Hematopoietic multipotent progenitor cell treated with erythropoietin and hydrocortisone succinate and interleukin-3 and kit ligand, for 17 days (in vitro differentiated cells): ENCODE measurements at regions not wholly inside any gene's neighbourhood (a gene's known extent, or its start where the extent isn't known, plus 50 kb on each side); places are given as distances from the start of the nearest gene placed in this dataset.

Experiments used
- DNase-seq: peaks from one replicate; pipeline ENCODE4 v3.0.0-alpha.2; 2015; ENCODE audit warnings: low spot score

DNA sequence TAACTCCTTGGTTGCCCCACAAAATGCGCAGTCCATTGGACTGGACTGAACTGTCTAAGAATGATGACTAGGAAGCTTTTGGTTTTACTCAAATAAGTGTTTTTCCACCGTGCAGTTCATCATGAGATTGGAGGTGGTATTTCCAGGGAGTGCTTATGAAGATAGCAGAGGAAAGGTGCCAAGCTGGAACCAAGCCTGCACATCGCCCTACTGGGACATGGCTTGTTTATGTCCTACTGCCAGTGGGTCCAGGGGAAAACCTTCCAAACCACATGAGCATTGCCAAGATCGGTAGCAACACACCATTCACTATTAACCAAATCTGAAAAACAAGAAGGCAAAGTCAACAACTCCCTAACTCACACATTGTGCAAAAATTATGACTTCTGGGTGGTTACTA is 54.7 kb upstream of the DSCAM start:
- DNase-seq: no peak

DNA sequence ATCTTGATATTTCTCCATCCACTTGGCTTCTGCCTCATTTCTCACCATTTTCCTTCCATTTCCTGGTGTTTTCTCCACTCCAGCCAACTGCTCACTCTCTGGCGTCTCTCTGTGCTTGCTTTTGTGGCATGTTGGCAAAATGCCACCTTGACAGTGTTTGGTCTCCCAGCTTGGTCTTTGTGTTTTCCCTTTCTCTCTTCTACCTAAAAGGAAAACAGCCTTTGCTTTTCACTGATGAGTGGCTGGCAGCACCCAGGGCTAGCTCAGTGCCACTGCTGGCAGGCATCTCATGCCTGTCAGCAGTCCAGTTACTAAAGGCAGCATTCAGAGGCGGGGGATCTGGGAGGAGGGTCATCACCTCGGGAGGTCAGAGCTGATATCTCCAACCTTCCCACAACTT is 55.3 kb upstream of the DSCAM start:
- no peak for DNase-seq

DNA sequence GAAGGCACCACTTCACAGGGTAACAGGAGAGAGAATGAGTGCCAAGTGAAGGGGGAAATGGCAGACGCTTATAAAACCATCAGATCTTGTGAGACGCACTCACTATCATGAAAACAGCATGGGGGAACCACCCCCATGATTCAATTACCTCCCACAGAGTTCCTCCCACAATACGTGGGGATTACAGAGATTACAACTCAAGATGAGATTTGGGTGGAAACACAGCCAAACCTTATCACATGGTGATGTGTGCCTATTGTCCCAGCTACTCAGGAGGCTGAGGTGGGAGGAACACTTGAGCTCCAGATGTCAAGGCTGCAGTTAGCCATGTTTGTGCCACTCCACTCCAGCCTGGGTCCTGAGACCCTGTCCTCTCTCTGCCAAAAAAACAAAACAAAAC is 56.0 kb upstream of the DSCAM start:
- DNase-seq: no peak

DNA sequence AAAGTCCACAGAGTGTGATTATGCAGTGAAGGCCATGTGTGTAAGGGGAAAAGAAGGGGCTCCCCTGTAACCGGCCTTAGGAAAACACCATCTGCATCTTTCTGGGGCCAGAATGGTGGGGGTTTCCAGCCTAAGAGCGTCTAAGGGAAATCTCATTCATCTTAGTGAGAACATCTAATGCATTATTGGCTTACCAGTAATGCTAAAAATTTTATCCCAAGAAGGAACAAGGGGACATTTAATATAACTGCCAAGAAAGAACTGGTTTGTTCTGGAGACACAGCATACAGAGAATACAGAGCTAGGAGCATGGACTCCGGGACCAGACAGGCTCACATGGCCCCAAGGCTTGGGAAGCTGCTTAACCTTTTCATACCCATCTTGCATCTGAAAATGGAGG is 58.3 kb upstream of the DSCAM start:
- DNase-seq: no peak

DNA sequence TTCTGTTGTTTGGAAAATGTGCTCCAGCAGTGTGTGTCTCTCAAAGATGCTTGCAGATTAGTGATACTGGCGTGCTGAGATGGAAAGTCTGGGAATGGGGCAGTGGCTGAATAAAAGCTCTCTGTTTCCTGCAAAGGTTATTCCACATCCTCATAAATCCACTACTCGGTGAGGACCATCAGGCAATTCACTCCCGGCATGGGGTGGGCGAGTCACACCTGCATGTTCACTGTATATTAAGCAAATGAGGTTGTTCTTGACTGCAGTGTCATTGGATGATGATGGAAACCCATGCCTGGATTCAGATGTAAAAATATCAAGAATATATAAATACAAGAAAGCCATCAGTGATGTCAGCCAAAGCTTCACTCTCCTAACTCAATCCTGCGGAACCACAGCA is 65.4 kb upstream of the DSCAM start:
- no peak for DNase-seq

DNA sequence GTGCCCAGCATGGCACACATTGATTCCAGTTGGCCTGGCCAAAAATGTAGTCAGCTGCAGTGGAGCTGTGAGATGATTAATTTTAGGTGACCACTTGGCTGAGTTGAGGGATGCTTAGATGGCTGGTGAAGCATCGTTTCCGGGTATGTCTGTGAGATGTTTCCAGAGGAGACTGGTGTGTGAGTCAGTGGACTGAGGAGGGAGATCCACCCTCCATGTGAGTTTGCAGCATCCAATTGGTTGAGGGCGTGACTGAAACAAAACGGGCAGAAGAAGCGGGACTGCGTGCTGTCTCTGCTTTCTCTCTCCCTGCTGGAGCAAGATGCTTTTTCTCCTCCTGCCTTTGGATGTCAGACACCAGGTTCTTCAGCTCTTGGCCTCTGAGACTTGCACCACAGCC is 68.2 kb upstream of the DSCAM start:
- no peak for DNase-seq

DNA sequence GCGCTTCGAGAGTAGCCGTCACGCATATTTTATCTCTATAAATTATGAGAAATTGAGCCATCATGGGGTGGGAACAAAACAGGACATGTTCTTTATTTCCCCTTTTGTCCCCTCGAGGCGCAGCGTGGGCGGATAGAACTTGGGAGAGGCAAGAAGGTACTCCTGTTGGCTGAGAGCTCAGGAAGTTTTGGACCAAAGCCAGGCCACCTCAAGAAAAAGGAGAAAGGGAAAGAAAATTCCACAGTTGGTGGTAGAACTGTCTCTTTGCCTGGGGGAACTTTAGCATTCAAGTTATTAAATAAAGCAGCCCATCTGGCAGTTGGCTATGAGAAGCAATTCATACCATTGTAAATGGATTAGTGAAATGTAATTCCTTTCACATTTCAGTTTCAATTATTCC is 76.4 kb upstream of the DSCAM start:
- no peak for DNase-seq

DNA sequence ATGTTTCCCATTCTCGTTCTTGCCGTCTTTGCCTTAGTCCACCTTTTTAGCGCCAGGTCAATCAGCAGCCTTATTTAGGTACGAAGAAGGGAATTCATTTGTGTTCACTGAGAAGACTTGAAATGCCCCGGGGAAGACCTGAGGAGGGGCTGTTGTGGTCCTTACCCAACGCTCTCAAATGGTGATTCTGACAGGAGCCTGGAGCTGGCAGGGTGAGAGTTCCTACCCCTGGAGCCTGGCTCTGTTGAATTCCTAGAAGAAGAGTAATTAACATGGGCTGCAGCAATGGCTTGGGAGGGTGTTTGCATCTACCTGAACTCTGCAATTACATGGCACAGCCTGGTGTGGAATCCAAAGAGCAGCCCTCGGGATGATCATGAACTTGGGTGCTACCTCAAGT is 76.9 kb upstream of the DSCAM start:
- DNase-seq: no peak

DNA sequence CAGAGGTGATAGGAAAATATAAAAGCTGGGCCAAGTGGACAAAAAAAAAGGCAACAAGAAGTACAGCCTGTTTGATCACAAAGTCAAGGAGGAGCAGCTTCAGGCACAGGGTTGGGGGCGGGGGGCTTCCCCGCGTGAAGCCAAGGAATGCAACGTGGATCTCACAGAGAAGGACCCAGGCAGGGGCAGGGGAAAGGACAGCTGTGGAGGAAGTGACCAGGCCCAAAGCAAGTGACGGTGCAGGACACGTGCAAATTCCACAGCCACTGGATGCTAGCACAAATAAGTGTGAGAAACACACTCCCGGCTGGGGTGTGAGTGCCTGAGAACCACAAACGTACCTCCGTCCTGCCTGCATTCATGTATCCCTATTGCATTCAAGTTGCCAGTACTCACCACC is 77.7 kb upstream of the DSCAM start:
- no peak for DNase-seq

DNA sequence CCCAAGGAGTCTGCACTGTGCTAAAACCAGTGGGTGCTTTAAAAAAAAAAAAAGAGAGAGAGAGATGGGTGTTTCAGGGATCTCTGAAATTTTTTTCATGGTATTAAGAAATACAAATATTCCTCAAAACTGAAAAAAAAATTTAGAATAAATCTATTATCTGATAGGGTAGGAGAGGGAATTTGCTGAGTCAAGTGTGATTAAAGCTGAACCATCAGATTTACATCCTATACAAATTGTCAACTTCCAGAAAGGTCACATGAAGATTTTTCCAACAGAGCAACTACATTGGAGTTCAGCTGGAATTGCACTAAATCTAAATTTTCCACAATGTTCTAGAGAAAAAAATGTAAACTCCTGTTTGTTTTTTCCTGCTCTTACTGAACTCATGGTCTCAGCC is 79.3 kb upstream of the DSCAM start:
- DNase-seq: no peak

DNA sequence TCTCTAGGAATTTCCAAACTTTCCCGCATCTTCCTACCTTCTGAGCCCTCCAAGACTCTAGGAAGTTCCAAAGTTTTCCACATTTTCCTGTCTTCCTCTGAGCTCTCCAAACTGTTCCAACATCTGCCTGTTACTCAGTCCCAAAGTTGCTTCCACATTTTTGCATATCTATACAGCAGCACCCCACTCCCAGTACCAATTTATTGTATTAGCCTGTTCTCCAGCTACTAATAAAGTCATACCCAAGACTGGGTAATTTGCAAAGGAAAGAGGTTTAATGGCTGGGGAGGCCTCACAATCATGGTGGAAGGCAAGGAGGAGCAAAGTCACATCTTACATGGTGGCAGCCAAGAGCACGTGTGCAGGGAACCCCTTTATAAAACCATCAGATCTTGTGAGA is 82.9 kb upstream of the DSCAM start:
- no peak for DNase-seq

DNA sequence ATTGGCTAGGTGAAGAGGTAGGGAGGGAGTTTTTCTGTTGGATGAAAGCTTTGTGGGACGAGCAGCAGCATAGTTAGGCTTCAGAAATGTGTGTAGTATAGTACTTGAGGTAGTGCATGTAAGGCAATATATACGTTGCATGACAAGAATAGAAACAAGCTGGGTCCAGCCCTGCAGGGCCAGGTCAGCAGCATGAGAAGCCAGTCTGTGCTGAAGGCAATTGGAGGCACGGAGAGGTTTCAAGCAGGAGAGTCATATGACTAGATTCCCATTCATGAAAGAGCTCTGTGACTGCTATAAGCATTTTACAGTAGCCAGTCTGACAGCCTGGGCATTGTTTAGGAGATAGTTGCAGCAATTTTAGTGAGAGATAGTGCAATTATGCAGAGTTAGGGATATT is 84.2 kb upstream of the DSCAM start:
- no peak for DNase-seq

DNA sequence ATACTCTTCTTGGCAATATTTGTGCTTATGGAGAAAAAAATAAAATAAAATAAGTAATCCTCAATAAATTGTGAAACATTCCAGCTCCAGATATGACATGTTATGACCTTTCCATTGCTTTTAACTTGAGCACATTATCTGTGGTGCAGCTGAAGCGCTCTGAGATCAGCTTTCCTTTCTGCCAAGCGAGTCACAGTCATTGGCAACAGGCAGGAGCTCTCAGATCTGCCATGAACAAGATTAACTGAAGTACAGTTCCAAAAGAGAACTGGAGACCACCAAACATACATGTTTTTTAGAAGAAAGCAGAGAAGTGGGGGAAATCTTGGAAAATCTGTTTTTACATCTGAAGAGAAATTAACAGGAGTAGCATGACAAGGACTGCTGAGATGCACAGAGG is 89.2 kb upstream of the DSCAM start:
- DNase-seq: no peak

DNA sequence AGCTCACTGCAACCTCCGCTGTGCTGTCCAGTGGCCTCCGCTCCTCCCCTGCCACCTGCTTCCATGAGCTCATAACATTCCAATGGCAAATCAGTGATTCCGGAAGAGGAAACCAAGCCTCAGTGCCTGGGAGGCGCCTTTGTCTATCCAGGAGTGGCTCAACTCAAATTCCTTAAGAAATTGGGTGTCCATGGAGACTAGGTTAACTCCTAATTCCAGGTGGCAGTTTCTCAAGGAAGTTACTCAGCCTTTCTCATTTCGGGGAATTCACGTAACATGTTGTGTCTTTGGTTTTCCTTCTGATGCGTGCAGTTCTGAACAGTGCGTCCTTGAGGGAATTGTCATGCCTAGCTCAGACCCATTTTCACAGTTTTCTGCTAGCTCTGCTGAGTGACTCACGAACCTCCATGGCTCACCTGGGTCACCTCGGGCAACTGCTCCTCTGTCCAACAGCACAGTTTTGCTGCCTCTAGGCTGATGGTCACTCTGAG is 89.9 kb upstream of the DSCAM start:
- no peak for DNase-seq

DNA sequence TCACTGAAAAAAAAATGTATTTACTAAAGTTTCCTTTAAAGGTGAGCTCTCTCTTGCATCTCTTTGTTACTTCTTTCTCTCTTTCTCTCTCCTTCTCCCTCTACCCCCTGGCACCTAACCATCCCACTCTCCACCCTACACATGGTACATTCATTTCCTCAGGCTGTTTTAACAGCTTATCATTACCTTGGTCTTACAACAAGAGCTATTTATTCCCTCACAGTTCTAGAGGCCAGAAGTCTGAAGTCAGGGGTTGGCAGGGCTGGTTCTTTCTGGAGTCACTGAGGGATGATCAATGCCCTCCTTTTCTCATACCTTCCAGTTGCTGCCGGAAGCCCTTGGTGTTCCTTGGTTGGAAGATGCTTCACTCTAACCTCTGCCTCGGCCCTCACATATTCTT is 91.1 kb upstream of the DSCAM start:
- DNase-seq: no peak

DNA sequence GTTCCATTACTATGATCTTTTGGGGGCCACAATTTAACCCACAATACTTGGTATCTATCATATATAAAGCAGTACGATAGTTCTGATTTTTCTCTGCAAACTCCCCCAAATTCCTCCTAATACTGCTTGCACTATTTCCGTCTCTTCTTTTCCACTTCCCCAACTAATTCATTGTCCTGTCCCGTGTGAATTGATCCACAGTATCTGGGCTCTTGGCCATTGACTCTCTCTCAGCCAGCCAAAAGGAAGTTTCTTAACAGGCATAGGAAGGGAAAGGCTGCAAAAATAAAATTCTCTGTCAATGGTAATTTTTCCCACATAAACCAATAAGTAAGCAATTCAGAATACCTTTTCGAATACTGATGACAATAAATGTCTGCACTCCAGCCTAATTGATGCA is 91.7 kb upstream of the DSCAM start:
- DNase-seq: no peak

DNA sequence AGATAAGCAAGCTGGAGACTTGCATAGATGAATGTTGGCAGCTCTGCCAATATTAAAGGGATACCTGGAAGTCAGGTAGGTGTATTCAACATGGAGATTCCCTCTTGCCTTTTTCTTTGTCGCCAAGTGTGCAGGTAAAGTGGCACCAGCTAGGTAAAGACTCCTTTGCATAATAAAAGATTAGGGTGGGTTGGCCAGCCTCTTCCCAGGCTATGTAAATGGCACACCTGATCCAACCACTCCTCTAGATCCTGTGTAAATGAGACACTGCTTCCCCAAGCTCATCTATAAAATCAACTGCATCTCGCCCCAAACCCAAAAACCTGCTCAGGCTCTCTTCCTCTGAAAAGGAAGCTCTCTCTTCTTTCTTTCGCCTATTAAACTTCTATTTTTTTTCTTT is 100.8 kb upstream of the DSCAM start:
- DNase-seq: no peak

DNA sequence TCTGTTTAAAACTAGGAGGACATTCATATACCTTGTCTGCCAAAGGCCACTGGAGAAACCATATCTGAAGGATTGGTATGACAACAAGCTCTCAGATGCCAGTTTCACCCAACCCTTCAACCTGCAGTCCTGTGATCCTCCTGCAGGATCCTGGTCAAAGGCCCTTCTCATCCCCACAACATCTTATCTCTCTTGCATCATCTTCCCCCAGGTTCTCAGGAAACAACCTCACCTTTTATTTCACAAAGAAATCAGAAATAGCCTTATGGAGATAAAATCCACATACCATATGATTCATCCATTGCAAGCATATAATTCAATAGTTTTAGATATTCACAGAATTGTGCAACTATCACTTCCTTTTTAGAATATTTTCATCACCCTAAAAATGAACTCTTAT is 104.0 kb upstream of the DSCAM start:
- no peak for DNase-seq

DNA sequence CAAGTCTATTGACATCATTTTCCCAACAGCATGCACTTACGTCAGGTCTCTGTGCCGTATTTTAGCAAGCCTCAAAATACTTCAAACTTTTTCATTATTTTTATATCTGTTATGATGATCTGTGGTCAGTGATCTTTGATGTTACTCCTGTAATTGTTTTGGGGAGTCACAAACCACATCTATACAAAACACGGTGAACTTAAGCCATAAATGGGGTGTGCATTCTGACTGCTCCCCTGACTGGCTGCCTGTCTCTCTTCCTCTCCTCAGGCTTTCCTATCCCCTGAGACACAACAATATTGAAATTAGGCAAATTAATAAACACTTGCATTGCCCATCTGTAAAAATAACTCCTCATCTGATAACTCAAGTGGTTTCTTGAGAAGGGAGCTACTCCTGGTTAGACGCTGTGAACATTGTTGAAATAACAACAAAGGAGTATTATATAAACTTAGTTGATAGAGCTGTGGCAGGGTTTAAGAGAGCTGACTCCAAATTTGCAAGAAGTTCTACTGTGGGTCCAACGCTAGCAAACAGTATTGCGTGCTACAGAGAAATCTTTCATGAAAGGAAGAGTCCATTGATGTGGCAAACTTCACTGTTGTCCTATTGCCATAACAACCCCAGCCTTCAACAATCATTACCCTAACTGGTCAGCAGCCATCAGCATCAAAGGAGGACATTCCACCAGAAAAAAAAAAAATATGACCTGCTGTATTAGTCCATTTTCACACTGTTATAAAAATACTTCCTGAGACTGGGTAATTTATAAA is 105.8 kb upstream of the DSCAM start:
- no peak for DNase-seq

DNA sequence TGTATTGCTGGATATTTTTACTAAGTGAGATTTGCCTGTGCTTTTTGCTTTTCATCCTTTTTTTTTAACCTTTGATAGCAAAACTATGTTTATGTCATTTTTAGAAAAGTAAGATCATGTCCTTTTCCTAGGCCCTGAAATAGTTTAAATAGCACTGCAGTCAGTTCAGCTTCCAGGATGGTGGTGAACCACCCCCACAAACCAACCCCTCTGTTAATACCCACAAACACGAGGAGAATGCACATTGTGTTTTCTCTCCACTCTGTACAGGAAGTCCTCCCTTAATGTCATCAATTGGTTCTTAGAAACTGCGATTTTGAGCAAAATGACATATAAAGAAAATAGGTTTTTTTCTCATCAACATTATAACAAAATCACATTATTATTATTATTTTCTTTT is 117.7 kb upstream of the DSCAM start:
- no peak for DNase-seq

DNA sequence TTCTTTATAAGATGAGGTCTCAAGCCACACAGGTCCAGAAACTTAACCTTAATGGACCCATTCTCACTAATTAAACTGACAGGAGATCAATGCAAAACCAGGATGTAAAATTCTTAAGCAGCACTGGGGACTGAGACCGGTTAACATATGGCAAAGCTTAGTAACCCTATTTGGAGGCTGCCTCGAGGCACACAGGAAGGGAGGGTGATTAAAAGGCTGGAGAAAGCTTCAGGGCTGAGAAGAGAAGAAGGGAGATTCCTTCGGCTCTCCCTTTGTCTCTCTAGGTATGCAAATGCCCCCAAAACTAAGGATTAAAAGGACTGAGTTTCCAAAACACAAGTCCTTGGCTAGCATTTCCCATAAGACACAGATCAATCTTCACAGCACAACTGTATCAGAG is 120.8 kb upstream of the DSCAM start:
- no peak for DNase-seq

DNA sequence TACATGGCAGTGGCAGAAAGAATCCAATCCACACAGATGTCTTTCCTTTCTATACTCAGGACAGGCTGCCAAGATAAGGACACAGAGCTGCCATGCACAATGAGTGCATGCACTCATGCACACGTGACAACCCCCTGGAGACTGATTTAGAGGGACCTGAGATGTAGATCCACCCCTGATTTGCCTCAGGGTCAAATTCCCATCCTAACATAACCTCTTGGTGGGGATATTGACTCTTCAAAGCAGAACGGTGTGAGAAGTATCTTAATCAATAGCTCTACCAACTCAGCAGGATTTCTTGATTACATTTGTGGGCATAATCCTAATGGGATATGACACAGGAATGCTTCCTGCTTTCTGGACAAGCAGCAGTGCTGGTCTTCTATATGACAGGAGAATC is 125.2 kb upstream of the DSCAM start:
- DNase-seq: no peak

DNA sequence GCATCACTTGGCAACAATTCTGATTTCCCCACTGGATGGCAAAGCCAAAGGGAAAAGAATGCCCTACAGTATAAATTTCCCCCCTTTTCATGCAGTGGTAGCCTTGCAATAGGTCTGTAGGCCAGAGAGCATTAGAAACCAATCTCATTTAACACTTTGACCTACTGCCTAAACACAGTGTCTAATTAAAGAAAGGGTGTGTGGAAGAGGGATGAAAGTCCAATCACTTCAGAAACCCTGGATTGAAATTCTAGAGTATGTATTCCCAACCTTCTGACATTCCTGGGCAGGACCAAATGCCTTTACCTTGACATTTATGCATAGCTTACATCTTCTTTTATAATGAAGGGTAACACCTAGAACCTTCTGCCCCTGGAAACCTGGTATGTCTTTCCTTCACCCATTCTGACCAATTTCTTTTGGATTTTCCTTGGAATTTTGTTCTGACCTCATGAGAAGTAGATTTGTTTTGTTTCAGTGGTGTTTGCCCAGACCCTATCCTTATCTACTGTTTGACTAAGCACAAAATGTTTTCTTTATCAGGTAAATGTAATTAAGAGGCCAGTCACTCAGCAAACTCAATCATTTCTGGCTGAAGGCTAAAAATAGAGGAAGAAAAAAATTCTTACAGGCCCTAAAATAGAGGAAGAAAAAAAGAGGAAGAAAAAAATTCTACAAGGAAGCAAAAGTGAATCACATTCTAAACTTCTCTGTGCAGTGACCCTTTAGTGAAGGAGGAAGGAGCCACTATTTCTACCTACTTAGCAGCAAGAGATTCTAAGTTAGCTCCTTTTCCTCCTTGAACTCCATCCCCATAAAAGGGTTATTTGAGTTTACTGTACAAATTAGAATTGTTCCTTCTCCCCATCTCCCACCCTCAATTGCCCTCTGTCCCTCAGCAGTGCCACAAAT is 129.5 kb upstream of the DSCAM start:
- DNase-seq: no peak

DNA sequence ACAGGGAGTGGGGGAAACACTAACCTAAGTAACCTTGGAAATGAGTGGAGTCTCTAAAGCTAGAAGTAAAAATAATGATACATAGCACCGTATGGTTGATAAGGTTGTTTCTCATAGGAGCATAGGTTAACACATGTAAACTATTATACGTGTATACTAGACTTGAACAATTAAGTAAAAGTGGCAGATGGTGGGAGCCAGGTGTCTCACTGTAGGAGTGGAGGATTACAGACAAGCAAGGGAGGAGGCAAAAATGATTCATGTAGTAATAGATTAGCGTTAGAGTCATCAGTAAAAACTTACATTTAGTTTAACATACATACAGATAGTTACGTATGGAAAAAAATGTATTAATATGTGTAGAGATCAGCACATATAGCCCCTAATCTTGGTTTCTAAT is 138.4 kb upstream of the DSCAM start:
- DNase-seq: no peak
